ENCODE measurements at regions not wholly inside any gene's neighbourhood (a gene's known extent, or its start where the extent isn't known, plus 50 kb on each side); places are given as distances from the start of the nearest gene placed in this dataset.

- DNase-seq = peak; percentile 25
Measured at GRCh38 chr3:5071061-5071460, 51.0 kb upstream of the ARL8B start.

- DNase-seq = no peak
Measured at GRCh38 chr3:5072100-5072816, 49.8 kb upstream of the ARL8B start.

All from occipital lobe (tissue), 1 donor.